Body of pancreas (tissue), 4 donors: ENCODE measurements at regions not wholly inside any gene's neighbourhood (a gene's known extent, or its start where the extent isn't known, plus 50 kb on each side); places are given as distances from the start of the nearest gene placed in this dataset.

Experiments
- ATAC-seq: fragments of 150-250 bp; one replicate; pipeline ENCODE4 v1.9.1; 2016
- DNase-seq, 4 donors: peaks; one replicate each; pipeline ENCODE4 v3.0.0-alpha.2; 2019
- H3K27ac ChIP-seq, 4 donors: fragments of 200-600 bp; sonication (generic); 1 replicate in 3 of 4; 2 replicates in 1 of 4; pipeline versions ENCODE4 v1.5.1 to v1.6.1; 2016 to 2019; ENCODE audit warnings: mild to moderate bottlenecking in 1 of 4, mixed read lengths in 1 of 4, moderate library complexity in 1 of 4
- H3K27me3 ChIP-seq, 2 donors: fragments of 200-600 bp; sonication (generic); one replicate each; pipeline ENCODE4 v1.6.0; 2016; ENCODE audit warnings: mild to moderate bottlenecking in 1 of 2
- H3K36me3 ChIP-seq, 2 donors: fragments of 200-600 bp; sonication (generic); replicated peaks in 1 of 2; 2 replicates each; pipeline ENCODE4 v1.5.1; 2016; ENCODE audit warnings: low read depth in 2 of 2; ENCODE audit not compliant: insufficient read depth in 1 of 2
- H3K4me1 ChIP-seq: fragments of 200-600 bp; sonication (generic); one replicate; pipeline ENCODE4 v1.6.0; 2016
- H3K4me3 ChIP-seq, 2 donors: fragments of 200-600 bp; sonication (generic); 1 replicate in 1 of 2; 2 replicates in 1 of 2; pipeline ENCODE4 v1.5.1; 2016 to 2019
- H3K9me3 ChIP-seq, 3 donors: fragments of 200-600 bp; sonication (generic); 1 replicate in 2 of 3; 2 replicates in 1 of 3; pipeline ENCODE4 v1.5.1; 2016
- POLR2A ChIP-seq, 3 donors: fragments of 450-650 bp; IDR thresholded peaks; one replicate each; pipeline ENCODE4 v1.6.1; 2016; ENCODE audit warnings: antibody characterized with exemption in 3 of 3, mild to moderate bottlenecking in 2 of 3
- WGBS, 2 donors: methylation state at CpG; one replicate each; pipeline ENCODE4 v1.1.5; 2017; 5-methylcytosine and 5-hydroxymethylcytosine counted together
- intact Hi-C: fragments of 100-400 bp; cut with DNase I; formaldehyde crosslinking; loops from one replicate; pipeline ENCODE4 v1.15.1; 2023
- TF ChIP-seq, protein P1 (sequence below), 7 experiments: fragments of 450-650 bp in 4 of 7; fragments of 200-600 bp in 3 of 7; sonication (generic) in 3 of 7; IDR thresholded peaks; one replicate each; pipeline ENCODE4 v1.5.1; 2016 to 2019; ENCODE audit warnings: antibody characterized with exemption in 7 of 7

- H3K36me3 ChIP-seq: no peaks in the 10 kb centered on the region
- no peak for TF ChIP-seq POLR2A (IDR thresholded peaks at IDR 0.05)
- TF ChIP-seq, protein P1, sequence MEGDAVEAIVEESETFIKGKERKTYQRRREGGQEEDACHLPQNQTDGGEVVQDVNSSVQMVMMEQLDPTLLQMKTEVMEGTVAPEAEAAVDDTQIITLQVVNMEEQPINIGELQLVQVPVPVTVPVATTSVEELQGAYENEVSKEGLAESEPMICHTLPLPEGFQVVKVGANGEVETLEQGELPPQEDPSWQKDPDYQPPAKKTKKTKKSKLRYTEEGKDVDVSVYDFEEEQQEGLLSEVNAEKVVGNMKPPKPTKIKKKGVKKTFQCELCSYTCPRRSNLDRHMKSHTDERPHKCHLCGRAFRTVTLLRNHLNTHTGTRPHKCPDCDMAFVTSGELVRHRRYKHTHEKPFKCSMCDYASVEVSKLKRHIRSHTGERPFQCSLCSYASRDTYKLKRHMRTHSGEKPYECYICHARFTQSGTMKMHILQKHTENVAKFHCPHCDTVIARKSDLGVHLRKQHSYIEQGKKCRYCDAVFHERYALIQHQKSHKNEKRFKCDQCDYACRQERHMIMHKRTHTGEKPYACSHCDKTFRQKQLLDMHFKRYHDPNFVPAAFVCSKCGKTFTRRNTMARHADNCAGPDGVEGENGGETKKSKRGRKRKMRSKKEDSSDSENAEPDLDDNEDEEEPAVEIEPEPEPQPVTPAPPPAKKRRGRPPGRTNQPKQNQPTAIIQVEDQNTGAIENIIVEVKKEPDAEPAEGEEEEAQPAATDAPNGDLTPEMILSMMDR (IDR thresholded peaks at IDR 0.05): no peak
- 65 to 77% methylated on average over 1 of the region's 1 CpG for WGBS, 2 donors
- H3K4me1 ChIP-seq: no peaks in the 10 kb centered on the region
- DNase-seq (no peak), ATAC-seq (no peak)
- no peak overlapping the region for H3K27ac ChIP-seq
- no peaks in the 10 kb centered on the region for H3K9me3 ChIP-seq
- no peak overlapping the region for H3K4me3 ChIP-seq
- H3K27me3 ChIP-seq: no peaks in the 10 kb centered on the region
- intact Hi-C loops: no loop called here
Observed at GRCh38 chr15:35827141-35827540, 281.2 kb upstream of the DPH6 start.

DNA sequence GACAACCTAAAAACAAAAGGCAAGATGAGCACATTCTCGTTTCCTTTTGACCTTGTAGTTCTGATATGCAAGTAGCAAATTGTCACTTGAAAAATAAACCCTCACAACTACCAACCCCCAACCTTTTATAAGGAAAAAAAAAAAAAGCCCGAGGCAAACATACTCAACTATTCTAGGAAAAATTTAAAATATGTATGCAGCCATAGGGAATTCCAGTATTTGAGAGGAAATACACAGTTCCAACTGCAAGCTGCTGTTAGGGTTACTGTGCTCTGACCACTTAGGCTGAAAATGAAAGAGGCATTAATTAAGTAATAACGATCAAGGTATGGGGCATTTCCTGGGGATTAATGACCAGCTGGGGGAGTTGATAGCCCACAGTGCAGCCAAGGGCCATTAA, 281.9 kb upstream of the DPH6 start:
- intact Hi-C loops: no loop called here
- Histone ChIP-seq H3K4me3 (no peak overlapping the region), H3K9me3 (no peaks in the 10 kb centered on the region), H3K36me3 (no peaks in the 10 kb centered on the region), H3K27ac (no peak overlapping the region), H3K4me1 (no peaks in the 10 kb centered on the region), H3K27me3 (no peaks in the 10 kb centered on the region)
- no peak for DNase-seq
- TF ChIP-seq, protein P1 (IDR thresholded peaks at IDR 0.05): no peak
- TF ChIP-seq POLR2A (IDR thresholded peaks at IDR 0.05): no peak
- ATAC-seq: no peak
- WGBS, 2 donors: 15 to 20% methylated on average over 3 of the region's 3 CpGs

GRCh38 chr15:35833581-35833980, 287.6 kb upstream of the DPH6 start:
- WGBS, 2 donors: 83 to 97% methylated on average over 1 of the region's 1 CpG
- TF ChIP-seq, protein P1 (IDR thresholded peaks at IDR 0.05): no peak
- TF ChIP-seq POLR2A (IDR thresholded peaks at IDR 0.05): no peak
- intact Hi-C loops: no loop called here
- no peaks in the 10 kb centered on the region for H3K4me1 ChIP-seq
- H3K36me3 ChIP-seq: no peaks in the 10 kb centered on the region
- H3K9me3 ChIP-seq: no peaks in the 10 kb centered on the region
- no peak overlapping the region for H3K4me3 ChIP-seq
- no peak for DNase-seq
- ATAC-seq: no peak
- H3K27me3 ChIP-seq: no peaks in the 10 kb centered on the region
- H3K27ac ChIP-seq: no peak overlapping the region

DNA sequence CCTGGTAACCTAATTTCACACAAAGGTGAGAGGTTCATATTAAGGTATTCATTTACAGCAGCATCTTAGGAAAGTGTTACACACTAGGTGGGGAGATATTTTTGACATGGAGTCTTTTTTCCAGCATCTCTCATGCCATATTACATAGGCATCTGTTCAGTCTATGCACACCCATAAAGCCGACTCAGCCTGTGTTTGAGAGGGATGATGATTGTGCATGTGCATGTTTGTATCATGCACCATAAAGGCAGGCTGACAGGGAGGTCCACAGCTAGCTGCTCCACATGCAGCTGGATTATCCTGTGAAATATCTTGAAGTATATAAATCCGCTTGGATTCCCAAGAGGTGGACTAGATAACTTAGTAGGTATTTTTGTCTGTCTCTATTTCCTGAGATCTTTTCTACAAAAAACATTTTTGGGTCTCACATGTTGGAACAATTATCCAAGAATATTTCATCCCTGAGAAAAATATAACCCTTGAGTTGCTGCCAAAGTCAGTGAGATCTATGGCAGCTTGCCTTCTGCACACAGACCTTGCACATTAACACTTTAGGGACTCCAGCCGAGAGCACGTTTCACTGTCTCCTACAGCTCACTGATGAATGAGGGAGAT, 288.4 kb upstream of the DPH6 start:
- Histone ChIP-seq H3K9me3 (no peaks in the 10 kb centered on the region), H3K4me1 (no peaks in the 10 kb centered on the region), H3K27me3 (no peaks in the 10 kb centered on the region), H3K36me3 (no peaks in the 10 kb centered on the region), H3K27ac (no peak overlapping the region), H3K4me3 (no peak overlapping the region)
- WGBS, 2 donors: 61 to 69% methylated on average over 4 of the region's 4 CpGs
- no peak for TF ChIP-seq POLR2A (IDR thresholded peaks at IDR 0.05)
- TF ChIP-seq, protein P1 (IDR thresholded peaks at IDR 0.05): no peak
- ATAC-seq (no peak), DNase-seq (no peak)
- intact Hi-C loops: no loop called here

- no peaks in the 10 kb centered on the region for H3K27me3 ChIP-seq
- H3K27ac ChIP-seq: no peak overlapping the region
- H3K4me3 ChIP-seq: no peak overlapping the region
- 68 to 79% methylated on average over 2 of the region's 2 CpGs for WGBS, 2 donors
- H3K36me3 ChIP-seq: no peaks in the 10 kb centered on the region
- no peak for TF ChIP-seq POLR2A (IDR thresholded peaks at IDR 0.05)
- TF ChIP-seq, protein P1 (IDR thresholded peaks at IDR 0.05): no peak
- H3K9me3 ChIP-seq: no peaks in the 10 kb centered on the region
- intact Hi-C loops: no loop called here
- ATAC-seq: no peak
- DNase-seq: no peak
- no peaks in the 10 kb centered on the region for H3K4me1 ChIP-seq
Observed at GRCh38 chr15:35834866-35835265, 288.9 kb upstream of the DPH6 start.
